Hepatocyte (in vitro differentiated cells): ENCODE measurements at regions not wholly inside any gene's neighbourhood (a gene's known extent, or its start where the extent isn't known, plus 50 kb on each side); places are given as distances from the start of the nearest gene placed in this dataset.

ENCODE experiments used
- EZH2 ChIP-seq: fragments of 200-600 bp; sonication (generic); IDR thresholded peaks from 2 replicates; pipeline ENCODE4 v1.6.1; 2016; ENCODE audit warnings: antibody characterized with exemption, mild to moderate bottlenecking, borderline replicate concordance
- EZH2phosphoT487 ChIP-seq: fragments of 200-600 bp; sonication (generic); IDR thresholded peaks from one replicate; pipeline ENCODE4 v1.6.1; 2018; ENCODE audit warnings: antibody characterized with exemption, mild to moderate bottlenecking, low read depth, moderate library complexity; ENCODE audit not compliant: unreplicated experiment, severe bottlenecking
- TF ChIP-seq, protein P1 (sequence below): fragments of 200-600 bp; sonication (generic); IDR thresholded peaks from 2 replicates; pipeline ENCODE4 v1.5.1; 2016; ENCODE audit warnings: antibody characterized with exemption, mild to moderate bottlenecking; ENCODE audit not compliant: poor library complexity

GRCh38 chr2:237228281-237228625, 142.6 kb downstream of the COPS8 start:
- TF ChIP-seq, protein P1, sequence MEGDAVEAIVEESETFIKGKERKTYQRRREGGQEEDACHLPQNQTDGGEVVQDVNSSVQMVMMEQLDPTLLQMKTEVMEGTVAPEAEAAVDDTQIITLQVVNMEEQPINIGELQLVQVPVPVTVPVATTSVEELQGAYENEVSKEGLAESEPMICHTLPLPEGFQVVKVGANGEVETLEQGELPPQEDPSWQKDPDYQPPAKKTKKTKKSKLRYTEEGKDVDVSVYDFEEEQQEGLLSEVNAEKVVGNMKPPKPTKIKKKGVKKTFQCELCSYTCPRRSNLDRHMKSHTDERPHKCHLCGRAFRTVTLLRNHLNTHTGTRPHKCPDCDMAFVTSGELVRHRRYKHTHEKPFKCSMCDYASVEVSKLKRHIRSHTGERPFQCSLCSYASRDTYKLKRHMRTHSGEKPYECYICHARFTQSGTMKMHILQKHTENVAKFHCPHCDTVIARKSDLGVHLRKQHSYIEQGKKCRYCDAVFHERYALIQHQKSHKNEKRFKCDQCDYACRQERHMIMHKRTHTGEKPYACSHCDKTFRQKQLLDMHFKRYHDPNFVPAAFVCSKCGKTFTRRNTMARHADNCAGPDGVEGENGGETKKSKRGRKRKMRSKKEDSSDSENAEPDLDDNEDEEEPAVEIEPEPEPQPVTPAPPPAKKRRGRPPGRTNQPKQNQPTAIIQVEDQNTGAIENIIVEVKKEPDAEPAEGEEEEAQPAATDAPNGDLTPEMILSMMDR, result no peak
- TF ChIP-seq EZH2phosphoT487 (no peak), EZH2 (no peak)
